GM12872 (cell line): ENCODE measurements at regions not wholly inside any gene's neighbourhood (a gene's known extent, or its start where the extent isn't known, plus 50 kb on each side); places are given as distances from the start of the nearest gene placed in this dataset.
A peak's percentile ranks its signal among the peaks of the same experiment; 100 is the strongest.

Experiments
- CTCF ChIP-seq: IDR thresholded peaks from 3 replicates; pipeline ENCODE4 v1.5.1; 2011; ENCODE audit warnings: low read depth, mild to moderate bottlenecking, low read length, moderate library complexity; ENCODE audit not compliant: insufficient read depth

GRCh38 chr6:159642995-159643394 lies 50.0 kb downstream of the SOD2 start:
- TF ChIP-seq CTCF = no peak

- TF ChIP-seq CTCF = no peak
These were observed 50.6 kb downstream of the SOD2 start for GRCh38 chr6:159642481-159642880.

DNA sequence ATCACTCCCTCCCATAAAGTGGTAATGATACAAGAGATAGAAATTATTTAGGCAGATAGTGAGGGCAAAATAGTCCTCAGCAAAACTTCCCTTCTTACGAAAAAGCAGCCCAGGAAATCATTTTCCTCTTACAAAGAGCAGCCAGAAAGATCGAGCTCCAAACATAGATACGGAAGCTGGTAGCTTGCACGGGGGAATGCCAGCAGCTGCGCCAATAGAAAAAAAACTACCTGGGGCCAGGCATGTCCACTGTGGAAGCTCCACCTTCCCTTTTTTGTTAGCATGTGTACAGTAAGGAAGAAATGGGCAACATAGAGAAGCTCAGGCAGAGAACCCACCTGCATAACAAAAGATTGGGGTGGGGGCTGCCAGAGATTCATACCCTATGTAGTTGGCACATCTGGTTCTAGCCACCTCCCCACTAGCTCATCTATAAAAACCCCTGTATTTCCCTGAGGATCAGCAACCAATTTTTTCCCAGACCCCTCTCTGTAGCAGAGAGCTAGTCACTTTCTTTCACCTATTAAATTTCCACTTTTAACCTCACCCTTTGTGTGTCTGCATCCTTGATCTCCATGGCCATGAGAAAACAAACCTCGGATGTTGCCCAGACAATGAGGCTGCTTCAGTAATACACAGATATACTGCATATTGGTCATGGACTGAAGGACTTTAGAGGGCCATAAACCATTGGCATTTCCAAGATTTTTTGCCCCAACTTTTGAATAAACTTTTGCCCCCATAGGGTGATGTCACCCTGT lies 52.1 kb downstream of the SOD2 start:
- TF ChIP-seq CTCF = no peak

- TF ChIP-seq CTCF = no peak
These were observed 52.7 kb downstream of the SOD2 start for GRCh38 chr6:159640322-159640721.

DNA sequence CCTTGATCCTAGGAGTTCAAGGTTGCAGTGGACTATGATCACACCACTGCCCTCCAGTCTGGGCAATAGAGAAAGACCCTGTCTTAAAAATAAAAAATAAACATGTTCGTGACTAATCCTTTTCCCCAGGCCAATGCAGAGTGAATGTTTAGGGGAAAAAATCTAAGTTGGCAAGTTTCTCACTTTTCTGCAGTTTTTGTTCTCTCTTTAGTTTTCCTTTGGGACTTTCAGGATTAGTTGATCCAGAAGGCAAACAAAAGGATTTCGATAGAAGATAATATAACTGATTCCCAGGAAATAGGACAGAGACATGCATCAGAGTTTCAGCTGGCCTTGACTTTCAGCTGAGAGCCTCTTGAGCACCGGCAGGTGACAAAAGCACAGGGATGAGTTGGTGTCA lies 53.3 kb downstream of the SOD2 start:
- TF ChIP-seq CTCF = no peak

- peak; percentile 54; the same call in 2 of the 3 replicates for TF ChIP-seq CTCF
These were observed 59.8 kb downstream of the SOD2 start for GRCh38 chr6:159633196-159633595.

DNA sequence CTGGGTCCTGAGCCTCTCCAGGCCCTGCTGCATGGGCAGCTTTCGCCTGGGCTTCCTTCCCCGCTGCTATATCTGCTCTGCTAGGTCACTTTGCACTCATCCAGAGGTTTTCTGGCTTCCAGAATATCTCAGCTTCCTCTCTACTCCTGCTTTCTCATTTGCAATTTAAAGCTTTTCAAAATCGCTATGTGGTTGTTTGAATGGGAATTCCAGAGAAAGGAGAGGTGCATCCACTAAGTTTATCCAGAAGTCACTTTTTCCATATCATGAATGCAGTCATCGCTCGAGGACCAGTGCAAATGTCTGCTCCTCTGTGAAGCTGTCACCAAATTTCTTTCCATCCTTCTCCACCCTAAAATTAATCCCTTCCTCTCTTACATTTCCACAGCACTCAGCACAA lies 61.2 kb downstream of the SOD2 start:
- TF ChIP-seq CTCF = no peak

DNA sequence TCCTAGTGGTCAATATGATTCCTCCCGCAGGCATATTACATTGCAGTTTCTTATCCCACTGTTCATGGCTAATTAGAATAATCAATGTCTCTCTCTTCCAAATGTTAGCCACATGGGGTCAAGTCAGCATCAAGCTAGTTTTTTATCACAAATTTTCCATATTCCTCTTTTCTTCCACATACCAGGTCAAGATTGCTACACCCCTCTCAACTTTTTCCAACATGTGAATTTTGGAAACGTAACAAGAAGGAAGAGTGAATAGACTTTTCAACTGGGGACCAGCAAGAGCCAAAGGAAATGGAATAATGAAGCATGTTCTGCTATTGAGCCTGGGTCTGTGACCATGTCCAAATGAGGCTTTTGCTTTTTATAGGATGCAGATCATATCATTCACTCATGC lies 65.1 kb downstream of the SOD2 start:
- TF ChIP-seq CTCF = no peak
